Fibroblast of lung (primary cell): ENCODE measurements at regions not wholly inside any gene's neighbourhood (a gene's known extent, or its start where the extent isn't known, plus 50 kb on each side); places are given as distances from the start of the nearest gene placed in this dataset.

ENCODE experiments used
- EZH2 ChIP-seq: IDR thresholded peaks from 2 replicates; pipeline ENCODE4 v1.5.1; 2012; ENCODE audit warnings: low read length, control low read depth, mild to moderate bottlenecking; ENCODE audit errors: missing control alignments
- TF ChIP-seq, protein P1 (sequence below), 2 donors: IDR thresholded peaks in 1 of 2; conservative IDR thresholded peaks in 1 of 2; 1 replicate in 1 of 2; 2 replicates in 1 of 2; pipeline ENCODE4 v1.5.1; 2011 to 2012; ENCODE audit warnings: low read length in 2 of 2, control low read depth in 1 of 2, inconsistent platforms in 1 of 2, low read depth in 1 of 2, mild to moderate bottlenecking in 1 of 2

DNA sequence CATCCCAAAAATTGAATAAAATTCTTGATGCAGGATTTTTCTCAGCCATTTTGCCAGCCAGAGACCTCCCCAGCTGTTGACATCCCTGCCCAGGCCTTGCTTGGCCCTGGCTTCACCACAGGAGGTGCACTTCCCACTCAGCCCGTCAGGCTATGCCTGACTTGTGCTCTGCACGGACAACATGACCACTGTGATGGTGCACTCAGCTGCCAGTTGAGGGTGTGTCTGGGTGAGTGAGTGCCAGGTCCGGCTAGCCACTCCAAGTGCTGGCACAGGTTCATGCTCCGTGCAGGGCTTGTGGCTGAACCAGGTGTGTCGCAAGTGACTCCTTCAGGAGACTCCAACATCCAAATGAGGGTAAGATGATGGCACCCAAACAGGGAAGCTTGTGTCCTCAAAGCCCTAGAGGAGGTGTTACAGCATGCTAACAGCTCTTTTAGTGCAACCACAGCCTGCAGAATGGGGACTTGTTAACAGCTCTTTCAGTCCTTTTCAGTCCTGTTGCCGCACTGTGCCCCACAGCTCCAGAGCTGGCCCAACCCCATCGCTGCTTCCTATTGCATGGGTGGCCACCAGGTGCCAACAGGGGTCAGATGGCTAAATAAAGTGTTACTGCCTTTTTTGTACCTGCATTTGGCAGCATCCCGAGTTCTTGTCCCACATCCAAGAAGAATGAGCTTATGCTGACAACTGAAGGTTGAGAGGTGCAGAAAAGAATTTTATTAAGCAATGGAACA lies 380.7 kb downstream of the SLITRK5 start:
- TF ChIP-seq, protein P1, sequence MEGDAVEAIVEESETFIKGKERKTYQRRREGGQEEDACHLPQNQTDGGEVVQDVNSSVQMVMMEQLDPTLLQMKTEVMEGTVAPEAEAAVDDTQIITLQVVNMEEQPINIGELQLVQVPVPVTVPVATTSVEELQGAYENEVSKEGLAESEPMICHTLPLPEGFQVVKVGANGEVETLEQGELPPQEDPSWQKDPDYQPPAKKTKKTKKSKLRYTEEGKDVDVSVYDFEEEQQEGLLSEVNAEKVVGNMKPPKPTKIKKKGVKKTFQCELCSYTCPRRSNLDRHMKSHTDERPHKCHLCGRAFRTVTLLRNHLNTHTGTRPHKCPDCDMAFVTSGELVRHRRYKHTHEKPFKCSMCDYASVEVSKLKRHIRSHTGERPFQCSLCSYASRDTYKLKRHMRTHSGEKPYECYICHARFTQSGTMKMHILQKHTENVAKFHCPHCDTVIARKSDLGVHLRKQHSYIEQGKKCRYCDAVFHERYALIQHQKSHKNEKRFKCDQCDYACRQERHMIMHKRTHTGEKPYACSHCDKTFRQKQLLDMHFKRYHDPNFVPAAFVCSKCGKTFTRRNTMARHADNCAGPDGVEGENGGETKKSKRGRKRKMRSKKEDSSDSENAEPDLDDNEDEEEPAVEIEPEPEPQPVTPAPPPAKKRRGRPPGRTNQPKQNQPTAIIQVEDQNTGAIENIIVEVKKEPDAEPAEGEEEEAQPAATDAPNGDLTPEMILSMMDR (conservative IDR thresholded peaks at IDR 0.05 in 1 of 2, IDR thresholded peaks at IDR 0.05 in 1 of 2; ENCODE audit: low read depth in 1 of 2, low read length in 2 of 2), result no peak
- TF ChIP-seq EZH2, result no peak
